KMS-11 (cell line): ENCODE measurements at regions not wholly inside any gene's neighbourhood (a gene's known extent, or its start where the extent isn't known, plus 50 kb on each side); places are given as distances from the start of the nearest gene placed in this dataset.
A peak's percentile ranks its signal among the peaks of the same experiment; 100 is the strongest.

Experiments
- H2AFZ ChIP-seq: fragments of 200-600 bp; sonication (generic); 2 replicates; pipeline ENCODE4 v1.6.1; 2016; ENCODE audit warnings: antibody characterized with exemption, mixed run types, low read depth
- H3K27ac ChIP-seq: fragments of 200-600 bp; sonication (generic); 2 replicates; pipeline ENCODE4 v1.6.1; 2016; ENCODE audit warnings: mild to moderate bottlenecking, mixed run types
- H3K27me3 ChIP-seq: fragments of 200-600 bp; sonication (generic); 2 replicates; pipeline ENCODE4 v1.6.1; 2017; ENCODE audit warnings: mild to moderate bottlenecking, low read depth, mixed run types, moderate library complexity; ENCODE audit not compliant: insufficient read depth
- H3K36me3 ChIP-seq: fragments of 200-600 bp; sonication (generic); 2 replicates; pipeline ENCODE4 v1.6.1; 2017; ENCODE audit warnings: mild to moderate bottlenecking, mixed run types; ENCODE audit not compliant: insufficient read depth
- H3K4me1 ChIP-seq: fragments of 200-600 bp; sonication (generic); 2 replicates; pipeline ENCODE4 v1.6.1; 2016; ENCODE audit warnings: mild to moderate bottlenecking, low read depth, mixed run types; ENCODE audit not compliant: poor library complexity, severe bottlenecking
- H3K4me2 ChIP-seq: fragments of 200-600 bp; sonication (generic); 2 replicates; pipeline ENCODE4 v1.7.0; 2016; ENCODE audit warnings: mild to moderate bottlenecking, mixed run types
- H3K4me3 ChIP-seq: fragments of 200-600 bp; sonication (generic); IDR thresholded peaks from 2 replicates; pipeline ENCODE4 v1.6.1; 2017; ENCODE audit warnings: low read depth, low read length, mixed read lengths; ENCODE audit not compliant: insufficient read depth
- H3K79me2 ChIP-seq: fragments of 200-600 bp; sonication (generic); 2 replicates; pipeline ENCODE4 v1.6.1; 2016; ENCODE audit warnings: low read depth, mixed run types; ENCODE audit not compliant: insufficient read depth
- H3K9ac ChIP-seq: fragments of 200-600 bp; sonication (generic); 2 replicates; pipeline ENCODE4 v1.6.1; 2016; ENCODE audit warnings: mild to moderate bottlenecking, mixed run types
- H4K20me1 ChIP-seq: fragments of 200-600 bp; sonication (generic); 2 replicates; pipeline ENCODE4 v1.6.1; 2016; ENCODE audit warnings: mild to moderate bottlenecking, mixed run types; ENCODE audit not compliant: insufficient read depth
- TF ChIP-seq, protein P1 (sequence below): fragments of 200-600 bp; sonication (generic); conservative IDR thresholded peaks from 2 replicates; pipeline ENCODE4 v1.6.1; 2017; ENCODE audit warnings: low read depth, mild to moderate bottlenecking, antibody characterized with exemption, low read length, moderate library complexity, mixed read lengths

DNA sequence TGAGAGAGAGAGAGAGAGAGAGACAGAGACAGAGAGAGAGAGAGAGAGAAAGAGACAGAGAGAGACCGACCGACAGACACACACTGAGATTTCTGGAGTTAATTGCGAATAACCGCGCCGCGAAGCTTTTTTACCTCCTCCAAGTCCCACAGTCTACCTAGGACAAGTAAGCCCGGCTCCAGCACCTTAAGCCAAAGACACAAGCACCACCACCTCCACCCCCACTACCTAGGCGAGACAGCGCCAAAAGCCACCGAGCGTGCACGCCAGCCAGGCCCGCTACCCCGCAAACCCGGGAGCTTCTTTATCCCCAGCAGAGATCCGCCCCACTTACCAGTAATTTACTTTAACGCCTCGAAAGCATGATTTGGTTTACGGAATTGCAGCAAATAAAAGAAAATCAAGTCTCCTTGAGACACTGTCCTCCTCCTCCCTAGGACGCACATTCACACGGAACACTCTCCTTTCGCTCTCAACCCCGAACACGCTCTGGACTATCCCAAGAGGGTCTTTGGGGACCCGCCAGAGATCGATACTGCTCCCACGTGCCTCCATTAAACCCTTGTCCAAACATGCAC lies 649.6 kb upstream of the DIPK2B start:
- TF ChIP-seq, protein P1, sequence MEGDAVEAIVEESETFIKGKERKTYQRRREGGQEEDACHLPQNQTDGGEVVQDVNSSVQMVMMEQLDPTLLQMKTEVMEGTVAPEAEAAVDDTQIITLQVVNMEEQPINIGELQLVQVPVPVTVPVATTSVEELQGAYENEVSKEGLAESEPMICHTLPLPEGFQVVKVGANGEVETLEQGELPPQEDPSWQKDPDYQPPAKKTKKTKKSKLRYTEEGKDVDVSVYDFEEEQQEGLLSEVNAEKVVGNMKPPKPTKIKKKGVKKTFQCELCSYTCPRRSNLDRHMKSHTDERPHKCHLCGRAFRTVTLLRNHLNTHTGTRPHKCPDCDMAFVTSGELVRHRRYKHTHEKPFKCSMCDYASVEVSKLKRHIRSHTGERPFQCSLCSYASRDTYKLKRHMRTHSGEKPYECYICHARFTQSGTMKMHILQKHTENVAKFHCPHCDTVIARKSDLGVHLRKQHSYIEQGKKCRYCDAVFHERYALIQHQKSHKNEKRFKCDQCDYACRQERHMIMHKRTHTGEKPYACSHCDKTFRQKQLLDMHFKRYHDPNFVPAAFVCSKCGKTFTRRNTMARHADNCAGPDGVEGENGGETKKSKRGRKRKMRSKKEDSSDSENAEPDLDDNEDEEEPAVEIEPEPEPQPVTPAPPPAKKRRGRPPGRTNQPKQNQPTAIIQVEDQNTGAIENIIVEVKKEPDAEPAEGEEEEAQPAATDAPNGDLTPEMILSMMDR: no peak
- no peaks in the 10 kb centered on the region for H4K20me1 ChIP-seq
- H3K4me3 ChIP-seq: no peak overlapping the region
- H3K79me2 ChIP-seq: peaks cover 21% of the 10 kb centered on the region; the same call in 1 of the 2 replicates
- H3K36me3 ChIP-seq: no peaks in the 10 kb centered on the region
- H3K4me2 ChIP-seq: peak overlapping the region; percentile 50; the same call in 1 of the 2 replicates
- peak overlapping the region; percentile 71 for H3K27ac ChIP-seq
- H3K4me1 ChIP-seq: peaks cover 16% of the 10 kb centered on the region
- H3K9ac ChIP-seq: peak overlapping the region; percentile 81
- peak overlapping the region; percentile 66 for H2AFZ ChIP-seq
- no peaks in the 10 kb centered on the region for H3K27me3 ChIP-seq

DNA sequence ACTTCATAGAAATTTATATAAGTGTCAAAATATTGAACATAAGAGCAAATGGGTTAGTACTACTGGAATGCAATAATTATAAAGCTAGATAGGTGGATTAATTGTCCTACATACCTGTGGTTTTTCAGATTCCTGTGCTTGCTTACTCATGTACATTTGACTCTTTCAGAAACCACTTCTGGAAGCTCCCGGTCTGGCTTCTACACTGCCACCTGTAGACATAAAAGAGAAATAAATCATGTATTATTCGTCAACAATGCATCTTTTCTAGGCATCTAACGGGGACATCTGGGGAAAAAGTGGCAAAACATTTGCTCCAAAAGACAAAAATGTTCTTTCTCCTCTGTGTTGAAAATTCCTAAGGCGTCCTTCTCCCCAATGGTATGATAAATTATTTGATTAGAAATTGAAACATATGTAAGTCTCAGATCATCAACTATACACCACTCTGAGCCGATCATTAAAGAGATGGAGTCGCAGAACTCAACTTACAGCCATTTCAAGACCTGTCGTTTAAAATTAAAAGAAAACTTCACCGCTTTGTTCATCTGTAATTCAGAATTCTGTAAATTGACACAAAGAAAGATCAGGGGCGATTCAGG lies 648.7 kb upstream of the DIPK2B start:
- TF ChIP-seq, protein P1: peak; percentile 50
- Histone ChIP-seq H4K20me1 (no peaks in the 10 kb centered on the region), H3K4me1 (peaks cover 16% of the 10 kb centered on the region), H3K27me3 (no peaks in the 10 kb centered on the region), H3K4me2 (peak overlapping the region; percentile 50), H3K9ac (peak overlapping the region; percentile 81; the same call in 1 of the 2 replicates), H3K27ac (peak overlapping the region; percentile 71), H2AFZ (peak overlapping the region; percentile 3; the same call in 1 of the 2 replicates), H3K4me3 (no peak overlapping the region), H3K36me3 (no peaks in the 10 kb centered on the region), H3K79me2 (peaks cover 21% of the 10 kb centered on the region; the same call in 1 of the 2 replicates)

DNA sequence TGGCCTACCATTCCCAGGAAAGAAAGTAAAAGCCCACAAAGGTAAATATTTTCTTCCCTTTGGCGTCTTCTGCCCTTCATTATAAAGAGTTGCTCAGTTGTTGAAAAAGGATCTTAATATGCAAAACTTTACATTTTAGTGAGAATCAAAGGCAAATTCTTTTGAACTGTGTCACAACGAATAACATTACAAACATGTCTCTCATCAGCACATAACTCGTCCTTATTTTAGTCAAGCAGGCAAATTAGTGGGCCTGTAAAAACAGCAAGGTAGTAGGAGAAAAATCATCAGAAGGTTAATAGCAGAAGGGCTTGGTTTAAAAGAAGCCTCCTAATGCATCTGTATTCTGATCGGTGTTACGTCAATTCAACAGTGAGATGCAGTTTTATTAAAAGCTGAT lies 647.3 kb upstream of the DIPK2B start:
- no peak overlapping the region for H3K27ac ChIP-seq
- no peaks in the 10 kb centered on the region for H3K27me3 ChIP-seq
- no peak overlapping the region for H3K9ac ChIP-seq
- no peak overlapping the region for H2AFZ ChIP-seq
- no peak overlapping the region for H3K4me3 ChIP-seq
- H3K79me2 ChIP-seq: peaks cover 21% of the 10 kb centered on the region; the same call in 1 of the 2 replicates
- no peaks in the 10 kb centered on the region for H4K20me1 ChIP-seq
- H3K4me1 ChIP-seq: peaks cover 28% of the 10 kb centered on the region
- H3K4me2 ChIP-seq: no peak overlapping the region
- TF ChIP-seq, protein P1: no peak
- no peaks in the 10 kb centered on the region for H3K36me3 ChIP-seq

GRCh38 chrX:45846328-45846727 lies 645.7 kb upstream of the DIPK2B start:
- Histone ChIP-seq H3K36me3 (no peaks in the 10 kb centered on the region), H3K4me2 (no peak overlapping the region), H4K20me1 (no peaks in the 10 kb centered on the region), H3K79me2 (peaks cover 21% of the 10 kb centered on the region; the same call in 1 of the 2 replicates), H3K9ac (no peak overlapping the region), H3K27me3 (no peaks in the 10 kb centered on the region), H3K27ac (no peak overlapping the region), H2AFZ (no peak overlapping the region), H3K4me1 (peaks cover 32% of the 10 kb centered on the region), H3K4me3 (no peak overlapping the region)
- TF ChIP-seq, protein P1: no peak
